ENCODE measurements at regions not wholly inside any gene's neighbourhood (a gene's known extent, or its start where the extent isn't known, plus 50 kb on each side); places are given as distances from the start of the nearest gene placed in this dataset.
"Not testable (repeated sequence)": the region's sequence is repeated elsewhere in the genome, so short reads cannot be mapped to it uniquely, and the experiment has no call there.

- DNase-seq (ENCODE audit: low spot score): not testable (repeated sequence)
Observed at GRCh38 chrX:46223499-46223898, 321.7 kb downstream of the ZNF674 start.

DNA sequence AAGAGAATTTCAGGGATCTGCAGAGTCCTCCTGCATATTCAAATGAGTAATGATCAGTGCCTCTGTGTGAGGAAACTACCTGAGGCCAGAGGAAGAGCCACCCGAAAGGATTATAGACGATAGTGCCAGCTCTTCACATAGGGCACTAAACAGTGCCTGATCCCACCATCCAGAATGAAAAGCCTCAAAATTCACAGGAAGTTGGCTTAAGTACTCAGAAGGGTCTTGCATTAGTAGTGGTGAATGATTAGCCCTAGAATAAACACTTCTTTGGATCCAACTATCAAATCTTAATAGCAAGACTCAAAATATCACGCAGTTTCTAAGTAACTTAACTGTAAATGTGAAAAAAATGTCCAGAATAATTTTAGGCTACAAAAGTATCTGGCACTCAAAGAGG is 324.4 kb downstream of the ZNF674 start:
- DNase-seq (ENCODE audit: low spot score): no peak

GRCh38 chrX:46218373-46218772 is 326.8 kb downstream of the ZNF674 start:
- no peak for DNase-seq (ENCODE audit: low spot score)

DNA sequence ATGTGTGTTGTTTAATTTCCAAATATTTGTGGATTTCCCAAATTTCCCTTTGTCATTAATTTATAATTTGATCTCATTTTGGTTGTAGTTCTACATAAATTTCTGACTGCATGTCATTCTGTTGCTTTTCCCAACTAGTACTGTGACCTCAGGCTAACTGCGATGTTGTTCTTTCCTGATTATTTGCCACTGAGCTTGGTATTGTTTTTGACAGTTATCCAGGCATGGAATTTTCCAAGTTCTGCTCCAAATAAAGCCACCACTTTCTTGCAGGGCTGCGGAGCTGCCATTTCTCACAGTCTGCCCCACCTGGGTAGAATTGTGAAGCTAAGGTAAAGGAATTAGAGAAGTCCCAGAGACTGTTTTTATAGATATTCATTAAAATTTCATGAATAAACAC is 328.8 kb downstream of the ZNF674 start:
- DNase-seq (ENCODE audit: low spot score): no peak

DNA sequence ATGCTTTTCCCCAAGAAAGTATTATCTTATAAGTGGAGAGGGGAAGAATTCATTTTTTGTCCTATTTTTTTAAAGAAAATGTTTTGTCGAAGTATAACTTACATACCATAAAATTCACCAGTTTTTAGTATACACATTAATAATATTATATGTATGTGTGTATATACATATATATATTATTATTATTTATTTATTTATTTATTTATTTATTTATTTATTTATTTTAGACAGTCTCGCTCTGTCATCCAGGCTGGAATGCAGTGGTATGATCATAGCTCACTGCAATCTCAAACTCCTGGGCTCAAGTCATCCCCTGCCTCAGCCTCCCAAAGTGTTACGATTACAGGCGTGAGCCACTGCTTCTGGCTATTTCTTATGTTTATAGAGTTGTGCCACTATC is 334.1 kb downstream of the ZNF674 start:
- DNase-seq (ENCODE audit: low spot score): no peak

DNA sequence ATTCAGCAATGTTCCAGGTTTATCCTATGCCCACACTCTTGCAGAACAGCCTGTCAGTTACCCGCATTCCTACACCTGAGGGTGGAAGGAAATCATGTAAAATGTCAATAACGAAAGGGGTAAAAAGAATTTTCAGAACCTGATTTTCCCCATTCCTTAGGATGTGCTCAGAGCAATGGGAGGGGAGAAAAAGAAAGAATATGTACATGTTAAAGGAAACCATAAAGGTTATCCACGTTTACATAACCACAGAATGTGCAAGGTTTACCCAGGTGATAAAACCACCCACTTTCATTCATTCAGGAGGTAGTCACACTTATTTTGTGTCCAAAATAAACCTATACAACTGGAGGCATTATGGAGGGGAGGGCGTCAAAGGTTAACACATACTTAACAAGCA is 335.5 kb downstream of the ZNF674 start:
- DNase-seq (ENCODE audit: low spot score): no peak

- no peak for DNase-seq (ENCODE audit: low spot score)
Observed at GRCh38 chrX:46209037-46209436, 336.2 kb downstream of the ZNF674 start.

GRCh38 chrX:46208225-46208854 is 336.9 kb downstream of the ZNF674 start:
- DNase-seq (ENCODE audit: low spot score): no peak

DNA sequence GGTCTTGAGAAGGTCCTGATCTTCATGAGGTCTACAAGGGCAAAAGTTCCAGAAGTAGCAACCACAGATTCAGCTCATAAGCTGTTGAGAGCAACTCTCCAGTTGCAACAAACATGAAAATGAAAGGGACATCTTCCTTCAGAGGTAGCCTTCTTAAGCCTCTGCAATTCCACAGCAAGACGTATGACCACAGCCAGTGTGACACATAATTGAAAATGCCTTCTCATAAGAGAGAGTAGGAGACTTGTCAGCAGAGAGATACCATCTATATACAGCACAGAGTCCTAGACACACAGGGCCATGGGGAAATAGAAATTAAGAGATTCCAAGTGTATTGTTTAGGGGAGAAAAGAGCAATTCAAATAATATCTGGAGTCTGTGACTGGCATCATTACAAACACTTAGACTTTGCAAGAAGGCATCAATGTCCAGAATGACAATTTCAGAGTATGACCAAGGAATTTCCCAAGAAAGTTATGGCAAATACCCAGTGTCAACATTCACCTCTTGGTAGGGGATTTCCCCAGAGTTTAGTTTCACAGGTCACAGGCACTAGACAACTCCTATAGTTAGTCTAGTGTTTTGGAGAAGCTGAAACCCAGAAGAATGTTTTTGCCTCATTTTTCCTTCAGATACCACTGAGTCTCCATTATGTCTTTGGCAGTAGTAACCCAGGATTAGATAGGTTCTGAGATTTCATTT is 340.3 kb downstream of the ZNF674 start:
- DNase-seq (ENCODE audit: low spot score): no peak

- no peak for DNase-seq (ENCODE audit: low spot score)
Observed at GRCh38 chrX:46202733-46203514, 342.3 kb downstream of the ZNF674 start.

GRCh38 chrX:46200413-46200812 is 344.8 kb downstream of the ZNF674 start:
- DNase-seq (ENCODE audit: low spot score): no peak

- no peak for DNase-seq (ENCODE audit: low spot score)
Observed at GRCh38 chrX:46198858-46199257, 346.4 kb downstream of the ZNF674 start.

GRCh38 chrX:46186811-46187106 is 358.5 kb downstream of the ZNF674 start:
- not testable (repeated sequence) for DNase-seq (ENCODE audit: low spot score)

GRCh38 chrX:46185923-46186810 is 359.1 kb downstream of the ZNF674 start:
- DNase-seq (ENCODE audit: low spot score): no peak

GRCh38 chrX:46184749-46185148 is 360.5 kb downstream of the ZNF674 start:
- no peak for DNase-seq (ENCODE audit: low spot score)

- no peak for DNase-seq (ENCODE audit: low spot score)
Observed at GRCh38 chrX:46180258-46180687, 364.9 kb downstream of the ZNF674 start.

GRCh38 chrX:46179748-46180147 is 365.5 kb downstream of the ZNF674 start:
- no peak for DNase-seq (ENCODE audit: low spot score)

GRCh38 chrX:46178763-46179162 is 366.5 kb downstream of the ZNF674 start:
- DNase-seq (ENCODE audit: low spot score): no peak

GRCh38 chrX:46173159-46173558 is 372.1 kb downstream of the ZNF674 start:
- DNase-seq (ENCODE audit: low spot score): no peak

DNA sequence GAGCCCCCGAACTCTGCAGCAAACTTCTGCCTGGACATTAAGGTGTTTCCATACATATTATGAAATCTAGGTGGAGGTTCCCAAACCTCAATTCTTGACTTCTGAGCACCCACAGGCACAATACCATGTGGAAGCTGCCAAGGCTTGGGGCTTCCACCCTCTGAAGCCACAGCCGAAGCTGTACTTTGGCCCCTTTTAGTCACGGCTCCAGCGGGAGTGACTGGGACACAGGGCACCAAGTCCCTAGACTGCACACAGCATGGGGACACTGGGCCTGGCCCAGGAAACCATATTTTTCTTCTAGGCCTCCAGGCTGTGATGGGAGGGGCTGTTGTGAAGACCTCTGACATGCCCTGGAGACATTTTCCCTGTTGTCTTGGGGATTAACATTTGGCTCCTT is 373.8 kb downstream of the ZNF674 start:
- not testable (repeated sequence) for DNase-seq (ENCODE audit: low spot score)

DNA sequence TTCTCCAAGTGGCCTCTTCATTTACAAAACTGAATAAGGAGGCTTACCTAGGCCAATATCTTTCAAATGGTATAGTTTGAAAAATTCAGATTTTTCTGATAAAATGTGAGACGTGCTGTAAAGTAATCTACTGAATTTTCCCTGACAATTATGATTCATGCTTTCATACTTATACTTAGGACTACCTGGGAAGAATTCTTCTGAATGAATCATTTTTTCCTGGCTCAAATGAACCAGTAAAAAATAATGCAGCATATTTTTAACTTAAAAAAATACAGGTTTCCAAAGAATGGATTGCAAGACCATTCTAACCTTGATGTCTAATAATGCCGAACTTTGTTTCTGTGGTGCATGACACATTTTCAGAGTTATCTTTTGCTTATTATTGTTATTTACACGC is 375.4 kb downstream of the ZNF674 start:
- no peak for DNase-seq (ENCODE audit: low spot score)

DNA sequence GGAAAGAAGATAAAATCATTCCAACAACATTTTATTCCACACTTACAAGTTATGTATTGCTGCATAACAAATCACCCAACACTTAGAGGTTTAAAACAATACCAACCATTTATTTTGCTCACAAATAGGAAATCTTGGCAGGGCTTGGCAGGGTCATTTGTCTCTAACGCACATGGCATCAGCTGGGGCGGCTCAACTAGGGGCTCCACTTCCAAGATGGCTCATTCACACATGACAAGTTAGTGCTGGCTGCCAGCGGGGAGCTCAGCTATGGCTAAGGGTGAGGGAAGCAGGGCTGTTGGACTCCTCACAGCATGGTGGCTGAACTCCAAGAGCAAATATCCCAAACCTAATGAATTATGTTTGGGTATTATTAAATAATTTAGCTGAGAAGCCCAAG is 377.0 kb downstream of the ZNF674 start:
- no peak for DNase-seq (ENCODE audit: low spot score)

Data from hematopoietic multipotent progenitor cell treated with erythropoietin and hydrocortisone succinate and interleukin-3 and kit ligand, for 17 days (in vitro differentiated cells).